Prostate gland (tissue), 2 donors: ENCODE measurements at regions not wholly inside any gene's neighbourhood (a gene's known extent, or its start where the extent isn't known, plus 50 kb on each side); places are given as distances from the start of the nearest gene placed in this dataset.

Experiments
- DNase-seq: peaks from one replicate; pipeline ENCODE4 v3.0.0-alpha.2; 2019; ENCODE audit warnings: low spot score
- H3K27ac ChIP-seq, 2 donors: fragments of 200-600 bp; sonication (generic); 2 replicates each; pipeline ENCODE4 v1.5.1; 2017 to 2019
- H3K27me3 ChIP-seq: fragments of 200-600 bp; sonication (generic); replicated peaks from 2 replicates; pipeline ENCODE4 v1.5.1; 2019; ENCODE audit not compliant: insufficient read depth
- H3K36me3 ChIP-seq, 2 donors: fragments of 200-600 bp; sonication (generic); 1 replicate in 1 of 2; 2 replicates in 1 of 2; pipeline versions ENCODE4 v1.5.1 to v1.8.1; 2017 to 2019
- H3K4me1 ChIP-seq: fragments of 200-600 bp; sonication (generic); replicated peaks from 2 replicates; pipeline ENCODE4 v1.5.1; 2019
- H3K4me3 ChIP-seq, 2 donors: fragments of 200-600 bp; sonication (generic); 2 replicates each; pipeline ENCODE4 v1.5.1; 2017 to 2019
- H3K9me3 ChIP-seq: fragments of 200-600 bp; sonication (generic); 2 replicates; pipeline ENCODE4 v1.5.1; 2017
- POLR2A ChIP-seq: fragments of 450-650 bp; IDR thresholded peaks from one replicate; pipeline ENCODE4 v1.6.1; 2016; ENCODE audit warnings: antibody characterized with exemption, mild to moderate bottlenecking
- POLR2AphosphoS5 ChIP-seq: sonication (generic); formaldehyde crosslinking; IDR thresholded peaks from one replicate; pipeline ENCODE4 v1.6.1; 2017; ENCODE audit warnings: antibody characterized with exemption
- WGBS: methylation state at CpG from one replicate; pipeline ENCODE4 v1.1.5; 2018; 5-methylcytosine and 5-hydroxymethylcytosine counted together
- intact Hi-C: fragments of 100-400 bp; cut with DNase I; formaldehyde crosslinking; loops from one replicate; pipeline ENCODE4 v1.14.2; 2022
- TF ChIP-seq, protein P1 (sequence below), 4 experiments: fragments of 200-600 bp in 2 of 4; fragments of 450-650 bp in 2 of 4; sonication (generic) in 2 of 4; IDR thresholded peaks; 1 replicate in 3 of 4; 2 replicates in 1 of 4; pipeline ENCODE4 v1.5.1; 2016 to 2019; ENCODE audit warnings: antibody characterized with exemption in 4 of 4, mild to moderate bottlenecking in 2 of 4, moderate library complexity in 2 of 4

DNA sequence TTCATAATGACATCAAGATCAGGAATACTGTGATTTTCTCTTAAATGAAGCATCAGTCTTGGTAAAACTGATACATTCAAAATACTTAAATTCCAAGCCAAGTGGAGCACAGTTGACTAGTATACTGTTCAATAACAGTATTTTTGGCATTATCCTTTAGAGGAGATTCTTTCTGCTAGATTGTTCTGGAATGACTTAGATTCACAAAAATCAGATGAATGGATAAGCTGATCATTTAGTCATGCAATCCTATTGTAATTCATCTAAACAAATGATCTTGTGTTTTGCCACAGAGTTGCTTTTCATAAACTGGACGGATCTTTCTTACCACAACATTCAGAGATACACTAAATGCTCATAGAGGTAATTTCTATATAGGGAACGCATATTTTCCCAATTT is 232.0 kb downstream of the CXXC4 start:
- Histone ChIP-seq H3K9me3 (no peaks in the 10 kb centered on the region), H3K27ac (no peak overlapping the region), H3K36me3 (no peaks in the 10 kb centered on the region), H3K27me3 (no peaks in the 10 kb centered on the region), H3K4me3 (no peak overlapping the region), H3K4me1 (no peaks in the 10 kb centered on the region)
- TF ChIP-seq POLR2AphosphoS5 (no peak), POLR2A (no peak)
- TF ChIP-seq, protein P1, sequence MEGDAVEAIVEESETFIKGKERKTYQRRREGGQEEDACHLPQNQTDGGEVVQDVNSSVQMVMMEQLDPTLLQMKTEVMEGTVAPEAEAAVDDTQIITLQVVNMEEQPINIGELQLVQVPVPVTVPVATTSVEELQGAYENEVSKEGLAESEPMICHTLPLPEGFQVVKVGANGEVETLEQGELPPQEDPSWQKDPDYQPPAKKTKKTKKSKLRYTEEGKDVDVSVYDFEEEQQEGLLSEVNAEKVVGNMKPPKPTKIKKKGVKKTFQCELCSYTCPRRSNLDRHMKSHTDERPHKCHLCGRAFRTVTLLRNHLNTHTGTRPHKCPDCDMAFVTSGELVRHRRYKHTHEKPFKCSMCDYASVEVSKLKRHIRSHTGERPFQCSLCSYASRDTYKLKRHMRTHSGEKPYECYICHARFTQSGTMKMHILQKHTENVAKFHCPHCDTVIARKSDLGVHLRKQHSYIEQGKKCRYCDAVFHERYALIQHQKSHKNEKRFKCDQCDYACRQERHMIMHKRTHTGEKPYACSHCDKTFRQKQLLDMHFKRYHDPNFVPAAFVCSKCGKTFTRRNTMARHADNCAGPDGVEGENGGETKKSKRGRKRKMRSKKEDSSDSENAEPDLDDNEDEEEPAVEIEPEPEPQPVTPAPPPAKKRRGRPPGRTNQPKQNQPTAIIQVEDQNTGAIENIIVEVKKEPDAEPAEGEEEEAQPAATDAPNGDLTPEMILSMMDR (IDR thresholded peaks at IDR 0.05), result no peak
- DNase-seq, result no peak
- WGBS, result 77% methylated on average over 2 of the region's 2 CpGs
- intact Hi-C loops, result no loop called here

DNA sequence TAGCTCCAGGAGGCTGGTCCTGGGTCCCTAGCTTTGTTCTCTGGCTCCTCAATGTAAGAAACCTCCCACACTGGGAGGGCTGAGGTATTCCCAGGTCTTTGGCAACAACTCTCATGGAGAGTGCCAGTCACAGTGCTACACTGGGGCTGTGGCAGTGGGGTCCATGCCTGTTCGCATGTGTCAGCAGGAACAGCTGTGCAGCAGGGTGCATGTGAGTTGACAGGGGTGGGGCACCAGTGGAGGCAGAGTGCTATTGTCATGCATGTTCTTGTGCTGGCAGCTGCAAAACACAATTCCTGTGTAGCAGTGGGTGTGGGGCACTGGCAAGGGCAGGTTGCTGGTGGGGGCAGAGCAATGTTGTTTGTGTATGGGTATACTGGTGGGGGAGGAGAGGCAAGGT is 246.0 kb downstream of the CXXC4 start:
- intact Hi-C loops, result no loop called here
- WGBS, result 85% methylated on average over 1 of the region's 1 CpG

GRCh38 chr4:104235967-104236366 is 258.7 kb downstream of the CXXC4 start:
- 50% methylated on average over 4 of the region's 4 CpGs for WGBS
- Histone ChIP-seq H3K27me3 (no peaks in the 10 kb centered on the region), H3K4me3 (no peak overlapping the region), H3K4me1 (no peaks in the 10 kb centered on the region), H3K27ac (no peak overlapping the region), H3K9me3 (no peaks in the 10 kb centered on the region), H3K36me3 (no peaks in the 10 kb centered on the region)
- DNase-seq, result no peak
- TF ChIP-seq, protein P1 (IDR thresholded peaks at IDR 0.05), result no peak
- TF ChIP-seq POLR2AphosphoS5 (no peak), POLR2A (no peak)
- intact Hi-C loops, result no loop called here

More for the DNA sequence above, 246.0 kb downstream of the CXXC4 start:
- H3K4me1 ChIP-seq, result no peaks in the 10 kb centered on the region
- H3K36me3 ChIP-seq, result no peaks in the 10 kb centered on the region
- no peaks in the 10 kb centered on the region for H3K9me3 ChIP-seq
- DNase-seq, result no peak
- TF ChIP-seq, protein P1 (IDR thresholded peaks at IDR 0.05), result no peak
- no peak for TF ChIP-seq POLR2AphosphoS5
- TF ChIP-seq POLR2A, result no peak
- H3K27me3 ChIP-seq, result no peaks in the 10 kb centered on the region
- no peak overlapping the region for H3K4me3 ChIP-seq
- no peak overlapping the region for H3K27ac ChIP-seq

GRCh38 chr4:104217526-104217925 is 277.2 kb downstream of the CXXC4 start:
- TF ChIP-seq POLR2AphosphoS5 (no peak), POLR2A (no peak)
- TF ChIP-seq, protein P1 (IDR thresholded peaks at IDR 0.05), result no peak
- H3K4me3 ChIP-seq, result no peak overlapping the region
- H3K9me3 ChIP-seq, result no peaks in the 10 kb centered on the region
- intact Hi-C loops, result no loop called here
- WGBS, result 79% methylated on average over 1 of the region's 1 CpG
- H3K27me3 ChIP-seq, result no peaks in the 10 kb centered on the region
- H3K27ac ChIP-seq, result no peak overlapping the region
- no peaks in the 10 kb centered on the region for H3K4me1 ChIP-seq
- no peaks in the 10 kb centered on the region for H3K36me3 ChIP-seq
- no peak for DNase-seq

GRCh38 chr4:104211657-104212056 is 283.0 kb downstream of the CXXC4 start:
- intact Hi-C loops, result no loop called here
- H3K27ac ChIP-seq, result no peak overlapping the region
- DNase-seq, result no peak
- H3K9me3 ChIP-seq, result no peaks in the 10 kb centered on the region
- TF ChIP-seq POLR2A, result no peak
- TF ChIP-seq POLR2AphosphoS5, result no peak
- TF ChIP-seq, protein P1 (IDR thresholded peaks at IDR 0.05), result no peak
- no peaks in the 10 kb centered on the region for H3K27me3 ChIP-seq
- no peaks in the 10 kb centered on the region for H3K36me3 ChIP-seq
- H3K4me3 ChIP-seq, result no peak overlapping the region
- H3K4me1 ChIP-seq, result no peaks in the 10 kb centered on the region
- 98% methylated on average over 2 of the region's 2 CpGs for WGBS
